ENCODE measurements at regions not wholly inside any gene's neighbourhood (a gene's known extent, or its start where the extent isn't known, plus 50 kb on each side); places are given as distances from the start of the nearest gene placed in this dataset.

GRCh38 chr20:60540591-60540990, 582.4 kb downstream of the CDH26 start:
- H3K4me3 ChIP-seq = no peak overlapping the region
- H3K4me1 ChIP-seq = no peaks in the 10 kb centered on the region
- ATAC-seq = no peak
- TF ChIP-seq, protein P1, sequence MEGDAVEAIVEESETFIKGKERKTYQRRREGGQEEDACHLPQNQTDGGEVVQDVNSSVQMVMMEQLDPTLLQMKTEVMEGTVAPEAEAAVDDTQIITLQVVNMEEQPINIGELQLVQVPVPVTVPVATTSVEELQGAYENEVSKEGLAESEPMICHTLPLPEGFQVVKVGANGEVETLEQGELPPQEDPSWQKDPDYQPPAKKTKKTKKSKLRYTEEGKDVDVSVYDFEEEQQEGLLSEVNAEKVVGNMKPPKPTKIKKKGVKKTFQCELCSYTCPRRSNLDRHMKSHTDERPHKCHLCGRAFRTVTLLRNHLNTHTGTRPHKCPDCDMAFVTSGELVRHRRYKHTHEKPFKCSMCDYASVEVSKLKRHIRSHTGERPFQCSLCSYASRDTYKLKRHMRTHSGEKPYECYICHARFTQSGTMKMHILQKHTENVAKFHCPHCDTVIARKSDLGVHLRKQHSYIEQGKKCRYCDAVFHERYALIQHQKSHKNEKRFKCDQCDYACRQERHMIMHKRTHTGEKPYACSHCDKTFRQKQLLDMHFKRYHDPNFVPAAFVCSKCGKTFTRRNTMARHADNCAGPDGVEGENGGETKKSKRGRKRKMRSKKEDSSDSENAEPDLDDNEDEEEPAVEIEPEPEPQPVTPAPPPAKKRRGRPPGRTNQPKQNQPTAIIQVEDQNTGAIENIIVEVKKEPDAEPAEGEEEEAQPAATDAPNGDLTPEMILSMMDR (IDR thresholded peaks at IDR 0.05) = no peak
- no peaks in the 10 kb centered on the region for H3K27me3 ChIP-seq (ENCODE audit: low read depth)
- no peaks in the 10 kb centered on the region for H3K36me3 ChIP-seq
- intact Hi-C loops (cut with DNase I) = no loop called here
- no peak for DNase-seq
- peaks cover 3% of the 10 kb centered on the region for H3K9me3 ChIP-seq
- no peak overlapping the region for H3K27ac ChIP-seq

DNA sequence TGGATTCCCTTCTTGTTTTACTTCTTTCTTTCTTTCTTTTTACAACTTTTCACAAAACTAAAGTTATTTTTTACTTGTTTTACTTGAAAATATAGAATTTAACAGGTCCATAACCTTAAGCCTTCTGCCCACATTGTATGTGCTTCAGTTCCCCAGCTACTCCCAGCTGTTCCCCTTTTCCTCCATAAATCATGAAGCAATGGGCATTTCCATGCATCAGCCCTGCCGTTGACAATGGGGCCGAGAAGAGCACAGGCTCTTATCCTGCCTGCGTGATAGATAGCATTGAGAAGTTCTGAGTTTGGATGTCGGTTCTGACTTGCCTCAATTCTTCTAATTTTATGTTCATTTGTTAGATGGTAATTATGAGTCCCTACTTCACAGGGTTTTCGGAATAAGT, 583.8 kb downstream of the CDH26 start:
- Histone ChIP-seq H3K27me3 (ENCODE audit: low read depth) (no peaks in the 10 kb centered on the region), H3K4me3 (no peak overlapping the region), H3K4me1 (no peaks in the 10 kb centered on the region), H3K36me3 (no peaks in the 10 kb centered on the region), H3K9me3 (peaks cover 10% of the 10 kb centered on the region), H3K27ac (no peak overlapping the region)
- TF ChIP-seq, protein P1 (IDR thresholded peaks at IDR 0.05) = no peak
- intact Hi-C loops (cut with DNase I) = no loop called here
- ATAC-seq (no peak), DNase-seq (no peak)

GRCh38 chr20:60543598-60543997, 585.4 kb downstream of the CDH26 start:
- Histone ChIP-seq H3K27ac (no peak overlapping the region), H3K27me3 (ENCODE audit: low read depth) (no peaks in the 10 kb centered on the region), H3K4me1 (no peaks in the 10 kb centered on the region), H3K4me3 (no peak overlapping the region), H3K9me3 (peaks cover 10% of the 10 kb centered on the region), H3K36me3 (no peaks in the 10 kb centered on the region)
- TF ChIP-seq, protein P1 (IDR thresholded peaks at IDR 0.05) = no peak
- no peak for DNase-seq
- ATAC-seq = no peak
- intact Hi-C loops (cut with DNase I) = no loop called here

DNA sequence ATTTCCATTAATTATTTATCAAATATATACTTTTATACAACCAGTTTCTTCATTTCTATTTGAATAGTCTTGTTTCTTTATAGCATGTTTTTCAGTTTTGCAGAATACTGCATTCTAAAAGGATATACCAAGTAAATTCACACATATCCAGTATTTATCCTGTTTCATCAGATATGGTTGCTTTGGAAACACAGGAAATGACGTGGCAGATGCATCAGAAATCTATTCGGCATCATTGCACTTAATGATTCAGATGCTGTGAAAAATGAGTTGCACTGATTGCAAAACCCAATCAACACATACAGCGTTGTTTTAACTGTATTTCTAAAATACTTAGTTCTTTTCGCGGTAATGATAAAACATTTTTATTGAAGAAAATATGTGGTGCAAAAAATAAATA, 594.9 kb downstream of the CDH26 start:
- H3K36me3 ChIP-seq = no peaks in the 10 kb centered on the region
- H3K27ac ChIP-seq = no peak overlapping the region
- intact Hi-C loops (cut with DNase I) = no loop called here
- H3K9me3 ChIP-seq = no peaks in the 10 kb centered on the region
- no peaks in the 10 kb centered on the region for H3K4me1 ChIP-seq
- TF ChIP-seq, protein P1 (IDR thresholded peaks at IDR 0.05) = no peak
- no peak for DNase-seq
- no peaks in the 10 kb centered on the region for H3K27me3 ChIP-seq (ENCODE audit: low read depth)
- no peak for ATAC-seq
- no peak overlapping the region for H3K4me3 ChIP-seq

DNA sequence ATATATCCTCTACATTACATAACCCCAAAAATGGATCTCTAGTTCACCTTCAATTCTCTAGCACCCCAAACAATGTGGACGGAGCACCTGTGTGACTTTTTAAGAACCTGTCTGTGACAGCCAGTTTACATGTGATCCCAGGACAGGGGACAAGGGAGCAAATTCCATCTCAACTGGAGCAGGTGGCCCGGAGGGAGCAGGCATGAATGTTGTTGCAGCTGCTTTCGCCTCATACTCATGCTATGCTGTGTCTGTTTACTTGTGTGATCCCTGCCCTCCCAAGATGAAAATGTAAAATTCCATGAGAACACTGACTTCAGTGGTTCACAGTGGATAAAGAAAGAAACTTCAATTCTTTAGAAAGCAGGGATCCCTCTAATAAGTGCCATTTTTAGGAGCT, 600.3 kb downstream of the CDH26 start:
- ATAC-seq (no peak), DNase-seq (no peak)
- TF ChIP-seq, protein P1 (IDR thresholded peaks at IDR 0.05) = no peak
- no peak overlapping the region for H3K4me3 ChIP-seq
- H3K9me3 ChIP-seq = no peaks in the 10 kb centered on the region
- intact Hi-C loops (cut with DNase I) = no loop called here
- H3K27me3 ChIP-seq (ENCODE audit: low read depth) = no peaks in the 10 kb centered on the region
- no peak overlapping the region for H3K27ac ChIP-seq
- H3K4me1 ChIP-seq = no peaks in the 10 kb centered on the region
- no peaks in the 10 kb centered on the region for H3K36me3 ChIP-seq

GRCh38 chr20:60559462-60559861, 601.2 kb downstream of the CDH26 start:
- ATAC-seq (no peak), DNase-seq (no peak)
- no peaks in the 10 kb centered on the region for H3K27me3 ChIP-seq (ENCODE audit: low read depth)
- no peaks in the 10 kb centered on the region for H3K36me3 ChIP-seq
- H3K9me3 ChIP-seq = no peaks in the 10 kb centered on the region
- TF ChIP-seq, protein P1 (IDR thresholded peaks at IDR 0.05) = no peak
- intact Hi-C loops (cut with DNase I) = no loop called here
- no peak overlapping the region for H3K27ac ChIP-seq
- no peak overlapping the region for H3K4me3 ChIP-seq
- no peaks in the 10 kb centered on the region for H3K4me1 ChIP-seq
